ENCODE measurements at regions not wholly inside any gene's neighbourhood (a gene's known extent, or its start where the extent isn't known, plus 50 kb on each side); places are given as distances from the start of the nearest gene placed in this dataset.

DNA sequence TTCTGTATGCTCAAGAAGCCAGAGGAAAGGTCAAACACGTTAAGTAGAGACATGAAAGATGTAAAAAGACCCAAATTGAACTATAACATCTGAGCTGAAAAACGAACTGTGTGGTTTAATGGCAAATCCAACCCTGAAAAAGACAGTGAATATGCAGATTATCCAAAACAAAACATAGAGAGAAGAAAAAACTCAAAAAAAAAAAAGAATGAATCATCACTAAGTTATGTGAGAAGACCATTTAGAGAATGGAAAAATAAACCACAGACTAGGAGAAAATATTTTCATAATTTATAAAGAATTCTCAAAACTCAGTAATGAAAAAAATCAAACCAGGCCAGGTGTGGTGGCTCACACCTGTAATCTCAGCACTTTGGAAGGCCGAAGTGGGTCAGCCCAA is 253.3 kb downstream of the PLPP3 start:
- H3K4me1 Mint-ChIP-seq (ENCODE audit: low read depth) = peaks cover 8% of the 10 kb centered on the region
- no peak overlapping the region for H3K27ac Mint-ChIP-seq
- intact Hi-C loops (cut with micrococcal nuclease) = no loop called here
- H3K4me3 Mint-ChIP-seq (ENCODE audit: low read depth) = no peak overlapping the region
- DNase-seq (ENCODE audit: low spot score) = no peak
- H3K36me3 Mint-ChIP-seq (ENCODE audit: low read depth) = no peaks in the 10 kb centered on the region
- no peaks in the 10 kb centered on the region for H3K27me3 Mint-ChIP-seq (ENCODE audit: low read depth)
- no peaks in the 10 kb centered on the region for H3K9me3 Mint-ChIP-seq

DNA sequence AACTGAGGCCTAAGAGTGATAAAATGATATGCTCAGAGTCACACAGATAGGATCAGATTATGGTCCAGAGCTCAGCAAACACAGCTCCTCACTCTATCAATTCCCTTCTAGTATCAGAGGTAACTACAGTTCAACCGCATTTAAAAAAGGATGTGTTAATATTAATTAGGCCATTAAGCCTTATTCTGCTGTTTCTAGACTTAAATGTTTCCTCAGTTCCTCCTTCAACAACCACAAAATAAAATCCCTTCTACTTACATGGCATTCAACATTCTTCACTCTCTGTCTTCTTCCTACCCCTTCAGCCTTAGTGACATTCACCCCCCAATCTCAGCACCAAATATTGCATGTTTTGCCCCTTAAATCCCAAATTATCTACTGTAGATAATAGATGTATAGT is 254.9 kb downstream of the PLPP3 start:
- no peaks in the 10 kb centered on the region for H3K9me3 Mint-ChIP-seq

DNA sequence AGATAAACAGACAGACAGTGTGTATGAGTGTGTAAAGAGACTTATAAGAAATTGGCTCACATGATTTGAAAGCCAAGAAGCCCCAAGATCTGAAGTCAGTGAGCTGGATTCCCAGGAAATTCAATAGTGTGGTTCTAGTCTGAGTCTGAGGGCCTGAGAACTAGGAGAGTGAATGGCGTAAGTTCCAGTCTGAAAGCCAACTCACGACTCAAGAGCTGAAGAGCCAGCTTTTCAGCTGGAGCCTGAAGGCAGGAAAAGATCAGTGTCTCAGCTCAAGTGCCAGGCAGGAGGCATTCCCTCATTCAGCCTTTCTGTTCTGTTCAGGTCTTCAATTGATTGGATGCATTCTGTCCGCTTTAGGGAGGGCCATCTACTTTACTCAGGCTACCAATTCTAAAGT is 257.2 kb downstream of the PLPP3 start:
- H3K4me3 Mint-ChIP-seq (ENCODE audit: low read depth) = no peak overlapping the region
- no peaks in the 10 kb centered on the region for H3K36me3 Mint-ChIP-seq (ENCODE audit: low read depth)
- intact Hi-C loops (cut with micrococcal nuclease) = no loop called here
- H3K9me3 Mint-ChIP-seq = no peaks in the 10 kb centered on the region
- no peaks in the 10 kb centered on the region for H3K4me1 Mint-ChIP-seq (ENCODE audit: low read depth)
- no peak overlapping the region for H3K27ac Mint-ChIP-seq
- no peaks in the 10 kb centered on the region for H3K27me3 Mint-ChIP-seq (ENCODE audit: low read depth)
- no peak for DNase-seq (ENCODE audit: low spot score)

More for the DNA sequence above, 254.9 kb downstream of the PLPP3 start:
- no peak overlapping the region for H3K27ac Mint-ChIP-seq
- intact Hi-C loops (cut with micrococcal nuclease) = no loop called here
- H3K36me3 Mint-ChIP-seq (ENCODE audit: low read depth) = no peaks in the 10 kb centered on the region
- no peaks in the 10 kb centered on the region for H3K27me3 Mint-ChIP-seq (ENCODE audit: low read depth)
- H3K4me3 Mint-ChIP-seq (ENCODE audit: low read depth) = no peak overlapping the region
- no peak for DNase-seq (ENCODE audit: low spot score)
- peaks cover 3% of the 10 kb centered on the region for H3K4me1 Mint-ChIP-seq (ENCODE audit: low read depth)

DNA sequence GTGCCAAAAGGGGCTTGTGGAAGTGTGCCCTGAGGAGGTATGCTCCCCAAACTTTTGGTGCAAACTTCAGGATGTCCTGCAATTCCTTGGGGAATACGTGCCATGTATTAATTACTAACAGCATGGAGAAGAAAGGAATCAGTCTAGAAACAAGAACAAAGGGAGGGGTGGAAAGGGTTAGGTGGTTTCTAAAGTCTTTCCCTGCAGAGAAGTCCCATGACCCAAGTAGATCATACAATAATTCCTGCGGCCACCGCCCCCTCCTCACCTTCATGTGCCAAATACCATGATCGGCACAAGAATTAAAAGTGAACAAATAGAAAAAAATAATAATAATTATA is 258.2 kb downstream of the PLPP3 start:
- Mint-ChIP-seq H3K36me3 (ENCODE audit: low read depth) (no peaks in the 10 kb centered on the region), H3K27me3 (ENCODE audit: low read depth) (no peaks in the 10 kb centered on the region), H3K4me3 (ENCODE audit: low read depth) (no peak overlapping the region), H3K9me3 (no peaks in the 10 kb centered on the region), H3K4me1 (ENCODE audit: low read depth) (no peaks in the 10 kb centered on the region), H3K27ac (no peak overlapping the region)
- no peak for DNase-seq (ENCODE audit: low spot score)
- intact Hi-C loops (cut with micrococcal nuclease) = no loop called here

DNA sequence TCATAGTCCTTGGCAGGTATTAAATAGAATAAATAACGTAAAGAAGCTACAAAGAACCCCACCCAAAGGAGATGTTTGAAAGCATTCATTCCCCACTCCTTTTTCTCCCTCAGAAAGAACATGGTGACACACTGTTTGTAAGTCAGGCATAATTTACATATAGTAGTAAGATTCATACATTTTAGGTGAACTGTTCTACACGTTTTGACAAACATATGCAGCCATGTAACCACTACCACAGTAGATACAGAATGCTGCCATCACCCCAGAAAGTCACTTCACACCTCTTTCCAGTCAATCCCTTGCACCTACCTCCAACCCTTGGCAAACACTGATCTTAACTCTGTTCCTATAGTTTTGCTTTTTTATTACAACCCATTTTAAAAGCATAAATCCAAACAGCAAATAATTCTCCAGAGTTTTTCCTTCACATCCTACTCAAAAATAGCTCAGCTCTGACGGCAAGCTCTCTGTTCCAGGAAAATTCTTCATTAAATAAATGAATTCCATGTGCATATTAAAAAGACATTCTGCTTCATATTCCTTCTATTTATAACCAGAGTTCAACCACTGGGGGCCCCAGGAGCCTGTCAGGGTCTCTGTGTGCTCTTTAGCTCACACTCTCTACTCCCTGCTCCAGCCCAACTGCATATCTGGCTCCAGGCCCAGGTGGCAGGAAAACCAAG is 258.8 kb downstream of the PLPP3 start:
- intact Hi-C loops (cut with micrococcal nuclease) = no loop called here
- H3K36me3 Mint-ChIP-seq (ENCODE audit: low read depth) = no peaks in the 10 kb centered on the region
- no peak overlapping the region for H3K4me3 Mint-ChIP-seq (ENCODE audit: low read depth)
- H3K27me3 Mint-ChIP-seq (ENCODE audit: low read depth) = no peaks in the 10 kb centered on the region
- no peak for DNase-seq (ENCODE audit: low spot score)
- H3K27ac Mint-ChIP-seq = no peak overlapping the region
- no peaks in the 10 kb centered on the region for H3K4me1 Mint-ChIP-seq (ENCODE audit: low read depth)
- no peaks in the 10 kb centered on the region for H3K9me3 Mint-ChIP-seq

DNA sequence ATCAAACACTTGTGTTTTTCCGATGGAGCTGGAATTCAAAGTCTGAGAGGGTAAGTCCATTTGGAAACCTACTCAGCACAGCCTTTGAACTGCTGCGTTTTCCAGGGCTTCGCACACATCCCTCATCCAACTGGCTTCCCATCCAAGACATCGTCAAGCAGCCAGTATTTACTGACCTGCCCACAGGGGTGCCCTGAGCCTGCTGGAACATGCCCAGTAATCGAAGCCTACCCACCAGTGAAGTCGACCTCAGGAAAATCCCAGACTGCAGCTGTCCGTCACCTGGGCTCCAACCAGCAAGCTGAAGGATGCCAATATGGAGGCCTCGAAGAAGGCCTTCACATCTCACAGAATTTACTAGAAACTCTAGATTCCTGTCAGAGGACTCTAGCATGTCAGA is 261.6 kb downstream of the PLPP3 start:
- H3K36me3 Mint-ChIP-seq (ENCODE audit: low read depth) = no peaks in the 10 kb centered on the region
- DNase-seq (ENCODE audit: low spot score) = no peak
- H3K27ac Mint-ChIP-seq = no peak overlapping the region
- no peaks in the 10 kb centered on the region for H3K4me1 Mint-ChIP-seq (ENCODE audit: low read depth)
- H3K4me3 Mint-ChIP-seq (ENCODE audit: low read depth) = no peak overlapping the region
- intact Hi-C loops (cut with micrococcal nuclease) = no loop called here
- H3K9me3 Mint-ChIP-seq = no peaks in the 10 kb centered on the region
- H3K27me3 Mint-ChIP-seq (ENCODE audit: low read depth) = no peaks in the 10 kb centered on the region

DNA sequence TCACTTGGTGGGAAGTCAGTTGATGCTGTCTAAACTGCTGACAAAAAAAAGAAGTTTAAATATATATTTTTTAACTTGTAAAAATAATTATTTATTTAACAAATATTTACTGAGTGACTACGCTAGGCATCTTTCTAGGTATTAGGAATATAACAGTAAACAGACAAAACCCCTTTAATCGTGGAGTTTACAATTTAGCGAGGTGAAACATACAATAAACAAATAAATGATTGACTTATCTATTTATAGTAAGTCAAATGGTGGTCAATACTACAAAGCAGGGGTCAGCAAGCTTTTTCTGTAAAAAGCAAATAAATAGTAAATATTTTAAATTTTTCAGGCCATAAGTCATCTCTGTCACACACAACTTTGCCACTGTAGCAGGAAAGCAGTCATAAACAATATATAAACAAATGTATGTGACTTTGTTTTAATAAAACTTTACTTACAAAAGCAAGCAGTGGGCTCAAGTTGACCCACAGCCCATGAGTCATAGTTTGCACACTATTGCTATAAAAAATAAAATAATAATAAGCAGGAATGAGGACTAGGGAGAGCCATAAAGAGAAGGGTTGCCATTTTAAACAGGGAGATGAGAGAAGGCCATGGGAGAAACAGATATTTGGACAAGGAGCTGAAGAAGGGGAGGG is 263.9 kb downstream of the PLPP3 start:
- intact Hi-C loops (cut with micrococcal nuclease) = no loop called here
- Mint-ChIP-seq H3K9me3 (no peaks in the 10 kb centered on the region), H3K4me3 (ENCODE audit: low read depth) (no peak overlapping the region), H3K27me3 (ENCODE audit: low read depth) (no peaks in the 10 kb centered on the region), H3K36me3 (ENCODE audit: low read depth) (no peaks in the 10 kb centered on the region), H3K4me1 (ENCODE audit: low read depth) (no peaks in the 10 kb centered on the region), H3K27ac (no peak overlapping the region)
- no peak for DNase-seq (ENCODE audit: low spot score)

DNA sequence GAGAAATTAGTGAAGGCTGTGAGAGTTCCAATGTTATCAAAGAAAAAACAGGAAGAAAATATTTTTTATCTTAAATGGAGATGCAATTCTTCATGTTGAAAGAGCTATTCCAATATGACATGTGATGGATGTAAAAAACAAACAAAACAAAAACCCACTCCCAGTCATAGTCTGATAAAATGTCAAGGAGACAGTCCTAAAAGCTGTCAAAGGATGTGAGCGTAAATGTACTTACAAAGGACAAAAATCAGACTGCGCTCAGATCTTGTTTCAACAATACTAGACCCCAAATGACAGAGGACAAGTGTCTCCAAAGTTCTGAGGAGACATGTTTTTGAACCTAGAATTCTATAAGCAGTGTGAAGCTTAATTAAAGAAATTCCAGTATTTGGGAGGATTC is 265.8 kb downstream of the PLPP3 start:
- H3K27me3 Mint-ChIP-seq (ENCODE audit: low read depth) = no peaks in the 10 kb centered on the region
- no peak overlapping the region for H3K27ac Mint-ChIP-seq
- no peak overlapping the region for H3K4me3 Mint-ChIP-seq (ENCODE audit: low read depth)
- H3K36me3 Mint-ChIP-seq (ENCODE audit: low read depth) = no peaks in the 10 kb centered on the region
- no peaks in the 10 kb centered on the region for H3K4me1 Mint-ChIP-seq (ENCODE audit: low read depth)
- intact Hi-C loops (cut with micrococcal nuclease) = no loop called here
- DNase-seq (ENCODE audit: low spot score) = no peak
- H3K9me3 Mint-ChIP-seq = no peaks in the 10 kb centered on the region

DNA sequence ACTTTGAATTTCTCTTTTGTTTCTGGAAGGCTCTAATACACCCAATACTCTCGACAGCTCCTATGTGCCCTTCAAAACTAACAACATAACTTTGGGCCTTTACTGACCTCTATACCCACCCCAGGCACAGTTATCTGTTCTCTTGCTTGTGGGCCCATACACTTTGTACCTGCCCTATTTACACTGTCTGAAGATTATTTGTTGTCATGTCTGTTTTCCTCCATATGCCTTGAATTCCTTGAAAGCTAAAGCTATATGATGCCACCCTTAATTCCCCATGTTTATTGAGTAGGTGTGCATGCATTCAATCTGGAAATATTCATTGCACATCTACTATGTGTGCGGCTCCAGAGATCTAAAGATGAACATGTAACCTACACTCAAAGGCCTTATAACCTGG is 267.6 kb downstream of the PLPP3 start:
- Mint-ChIP-seq H3K36me3 (ENCODE audit: low read depth) (no peaks in the 10 kb centered on the region), H3K27me3 (ENCODE audit: low read depth) (no peaks in the 10 kb centered on the region), H3K4me3 (ENCODE audit: low read depth) (no peak overlapping the region), H3K9me3 (no peaks in the 10 kb centered on the region), H3K4me1 (ENCODE audit: low read depth) (no peaks in the 10 kb centered on the region), H3K27ac (no peak overlapping the region)
- no peak for DNase-seq (ENCODE audit: low spot score)
- intact Hi-C loops (cut with micrococcal nuclease) = no loop called here

DNA sequence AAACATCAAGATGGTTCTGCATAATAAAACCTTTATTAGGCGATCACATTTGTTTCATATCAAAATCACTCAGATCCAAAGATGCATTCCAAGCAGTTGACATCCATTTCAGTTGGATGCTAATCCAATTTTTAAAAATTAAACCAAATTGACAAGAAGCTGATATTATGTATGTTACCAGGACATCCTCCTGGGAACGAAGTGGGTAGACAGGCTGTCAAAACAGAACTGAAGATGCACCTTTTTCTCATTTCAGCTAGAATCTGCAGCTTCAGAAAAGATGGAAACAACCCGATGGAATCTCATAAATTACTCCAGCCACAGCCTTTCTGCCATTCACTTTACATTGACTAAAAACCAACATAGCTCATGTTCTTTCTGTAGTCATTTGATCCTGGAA is 268.4 kb downstream of the PLPP3 start:
- no peaks in the 10 kb centered on the region for H3K4me1 Mint-ChIP-seq (ENCODE audit: low read depth)
- no peaks in the 10 kb centered on the region for H3K9me3 Mint-ChIP-seq
- no peaks in the 10 kb centered on the region for H3K27me3 Mint-ChIP-seq (ENCODE audit: low read depth)
- DNase-seq (ENCODE audit: low spot score) = no peak
- H3K27ac Mint-ChIP-seq = no peak overlapping the region
- no peaks in the 10 kb centered on the region for H3K36me3 Mint-ChIP-seq (ENCODE audit: low read depth)
- no peak overlapping the region for H3K4me3 Mint-ChIP-seq (ENCODE audit: low read depth)
- intact Hi-C loops (cut with micrococcal nuclease) = no loop called here

DNA sequence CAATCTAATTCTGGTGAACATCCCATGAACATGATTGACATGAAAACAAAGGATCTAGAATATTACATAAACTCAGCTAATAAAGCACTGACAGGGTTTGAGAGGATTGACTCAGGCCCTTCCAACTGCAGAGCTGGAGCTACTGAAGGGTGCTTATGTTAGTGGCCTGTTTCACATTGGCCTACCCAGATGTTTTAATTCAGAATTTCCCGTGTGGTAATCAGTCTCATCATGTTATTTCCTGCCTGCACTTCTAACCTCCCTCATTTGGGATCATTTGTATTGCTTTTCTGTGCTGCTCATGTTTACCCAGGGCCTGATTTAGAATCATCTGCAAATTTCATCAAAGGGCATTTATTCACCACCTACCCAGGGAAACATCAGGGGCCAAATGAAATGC is 270.3 kb downstream of the PLPP3 start:
- no peak for DNase-seq (ENCODE audit: low spot score)
- Mint-ChIP-seq H3K27me3 (ENCODE audit: low read depth) (no peaks in the 10 kb centered on the region), H3K27ac (no peak overlapping the region), H3K9me3 (no peaks in the 10 kb centered on the region), H3K36me3 (ENCODE audit: low read depth) (no peaks in the 10 kb centered on the region), H3K4me1 (ENCODE audit: low read depth) (no peaks in the 10 kb centered on the region), H3K4me3 (ENCODE audit: low read depth) (no peak overlapping the region)
- intact Hi-C loops (cut with micrococcal nuclease) = no loop called here

DNA sequence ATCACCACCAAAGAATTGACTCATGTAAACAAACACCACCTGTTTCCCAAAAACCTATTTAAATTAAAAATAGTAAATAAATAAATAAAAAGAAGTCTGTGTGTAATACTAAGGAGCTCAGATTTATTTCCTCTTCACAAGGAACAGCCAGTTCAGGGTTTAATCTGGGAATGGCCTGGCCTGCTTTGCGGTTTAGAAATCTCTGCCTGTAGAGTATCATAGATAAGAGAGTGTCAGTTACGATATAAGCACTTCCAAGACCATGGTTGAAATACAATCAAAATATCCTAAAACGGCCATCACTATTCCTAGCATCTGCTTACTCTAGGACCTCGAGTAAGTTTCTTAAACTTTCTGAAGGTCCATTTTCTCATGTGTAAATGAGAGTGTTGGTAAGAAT is 274.4 kb downstream of the PLPP3 start:
- no peaks in the 10 kb centered on the region for H3K9me3 Mint-ChIP-seq
- H3K4me1 Mint-ChIP-seq (ENCODE audit: low read depth) = no peaks in the 10 kb centered on the region
- no peak for DNase-seq (ENCODE audit: low spot score)
- no peak overlapping the region for H3K27ac Mint-ChIP-seq
- no peaks in the 10 kb centered on the region for H3K36me3 Mint-ChIP-seq (ENCODE audit: low read depth)
- intact Hi-C loops (cut with micrococcal nuclease) = no loop called here
- H3K4me3 Mint-ChIP-seq (ENCODE audit: low read depth) = no peak overlapping the region
- H3K27me3 Mint-ChIP-seq (ENCODE audit: low read depth) = no peaks in the 10 kb centered on the region

DNA sequence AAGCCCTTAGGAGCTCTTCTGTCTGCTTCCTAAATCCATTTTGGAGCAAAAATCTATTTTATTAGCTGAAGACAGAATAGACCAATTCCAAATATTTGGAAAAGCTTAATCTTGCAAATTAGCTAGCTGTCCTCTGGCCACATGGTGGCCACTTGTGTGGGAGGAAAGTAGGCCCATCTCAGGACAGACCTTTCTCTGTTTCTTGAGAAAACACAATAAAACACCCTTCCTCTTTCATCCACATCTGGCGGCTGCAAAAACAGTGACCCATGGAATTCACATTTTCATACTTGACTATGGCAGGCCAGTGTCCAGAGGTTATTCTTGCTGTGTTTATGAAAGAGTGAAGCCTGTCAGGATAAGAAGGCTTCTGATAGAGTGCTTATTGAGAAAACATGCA is 275.6 kb downstream of the PLPP3 start:
- Mint-ChIP-seq H3K4me3 (ENCODE audit: low read depth) (no peak overlapping the region), H3K36me3 (ENCODE audit: low read depth) (no peaks in the 10 kb centered on the region), H3K9me3 (no peaks in the 10 kb centered on the region), H3K27me3 (ENCODE audit: low read depth) (no peaks in the 10 kb centered on the region), H3K4me1 (ENCODE audit: low read depth) (no peaks in the 10 kb centered on the region), H3K27ac (no peak overlapping the region)
- intact Hi-C loops (cut with micrococcal nuclease) = no loop called here
- DNase-seq (ENCODE audit: low spot score) = no peak

DNA sequence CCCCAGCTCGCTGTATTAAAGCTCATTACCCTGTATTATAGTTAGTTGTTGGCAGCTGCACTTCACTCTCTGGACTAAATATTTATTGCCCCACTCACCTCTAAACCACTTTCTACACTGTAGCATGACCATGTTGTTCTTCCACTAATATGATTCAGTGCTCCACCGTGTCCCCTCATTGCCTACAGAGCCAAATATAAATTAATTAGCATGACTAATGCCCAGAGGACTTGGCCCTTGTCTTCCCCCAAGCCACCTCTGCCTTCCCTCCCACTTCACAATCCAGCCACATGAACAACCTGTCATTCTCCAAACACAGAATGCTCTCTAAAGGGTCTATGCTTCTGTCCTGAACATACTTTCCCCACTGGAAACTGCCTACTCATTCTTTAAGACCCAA is 276.5 kb downstream of the PLPP3 start:
- H3K27me3 Mint-ChIP-seq (ENCODE audit: low read depth) = no peaks in the 10 kb centered on the region
- no peak for DNase-seq (ENCODE audit: low spot score)
- intact Hi-C loops (cut with micrococcal nuclease) = no loop called here
- no peaks in the 10 kb centered on the region for H3K4me1 Mint-ChIP-seq (ENCODE audit: low read depth)
- no peak overlapping the region for H3K27ac Mint-ChIP-seq
- no peak overlapping the region for H3K4me3 Mint-ChIP-seq (ENCODE audit: low read depth)
- H3K9me3 Mint-ChIP-seq = no peaks in the 10 kb centered on the region
- no peaks in the 10 kb centered on the region for H3K36me3 Mint-ChIP-seq (ENCODE audit: low read depth)
